ENCODE measurements at regions not wholly inside any gene's neighbourhood (a gene's known extent, or its start where the extent isn't known, plus 50 kb on each side); places are given as distances from the start of the nearest gene placed in this dataset.
"Not testable (repeated sequence)": the region's sequence is repeated elsewhere in the genome, so short reads cannot be mapped to it uniquely, and the experiment has no call there.

GRCh38 chr6:168192195-168192900 is 113.3 kb upstream of the FRMD1 start:
- no peak for DNase-seq

- no peak for DNase-seq
These were observed 111.8 kb upstream of the FRMD1 start for GRCh38 chr6:168190646-168191443.

GRCh38 chr6:168190014-168190405 is 111.0 kb upstream of the FRMD1 start:
- no peak for DNase-seq

GRCh38 chr6:168189200-168190013 is 110.4 kb upstream of the FRMD1 start:
- DNase-seq: no peak

GRCh38 chr6:168188369-168189199 is 109.6 kb upstream of the FRMD1 start:
- no peak for DNase-seq

- no peak for DNase-seq
These were observed 107.4 kb upstream of the FRMD1 start for GRCh38 chr6:168186438-168186837.

- not testable (repeated sequence) for DNase-seq
These were observed 107.0 kb upstream of the FRMD1 start for GRCh38 chr6:168186018-168186417.

- no peak for DNase-seq
These were observed 105.7 kb upstream of the FRMD1 start for GRCh38 chr6:168184701-168185100.

- no peak for DNase-seq
These were observed 104.6 kb upstream of the FRMD1 start for GRCh38 chr6:168183613-168183970.

GRCh38 chr6:168182908-168183612 is 104.0 kb upstream of the FRMD1 start:
- no peak for DNase-seq

GRCh38 chr6:168182366-168182765 is 103.4 kb upstream of the FRMD1 start:
- no peak for DNase-seq

- DNase-seq: no peak
These were observed 102.9 kb upstream of the FRMD1 start for GRCh38 chr6:168181876-168182275.

GRCh38 chr6:168181316-168181715 is 102.3 kb upstream of the FRMD1 start:
- DNase-seq: no peak

GRCh38 chr6:168180548-168181011 is 101.6 kb upstream of the FRMD1 start:
- no peak for DNase-seq

- DNase-seq: no peak
These were observed 100.8 kb upstream of the FRMD1 start for GRCh38 chr6:168179702-168180382.

- no peak for DNase-seq
These were observed 100.1 kb upstream of the FRMD1 start for GRCh38 chr6:168179133-168179532.

GRCh38 chr6:168177103-168177891 is 98.3 kb upstream of the FRMD1 start:
- DNase-seq: no peak

- no peak for DNase-seq
These were observed 92.8 kb upstream of the FRMD1 start for GRCh38 chr6:168171673-168172353.

- no peak for DNase-seq
These were observed 92.0 kb upstream of the FRMD1 start for GRCh38 chr6:168170841-168171601.

Data from NCI-H1694 treated with DMSO at 0.1 percent for 48 hours (cell line).